Activated B cell treated with CpG ODN at 0.5 μM for 24 hours (primary cell): ENCODE measurements at regions not wholly inside any gene's neighbourhood (a gene's known extent, or its start where the extent isn't known, plus 50 kb on each side); places are given as distances from the start of the nearest gene placed in this dataset.
A peak's percentile ranks its signal among the peaks of the same experiment; 100 is the strongest.

Source experiments
- ATAC-seq: fragments of 200-7000 bp; cut with Tn5 transposase; one replicate; pipeline ENCODE4 v1.10.0; 2021; ENCODE audit warnings: low read depth, mild to moderate bottlenecking, moderate library complexity
- CTCF ChIA-PET: fragments of 350-600 bp; sonication (Branson Sonifier 250); formaldehyde crosslinking; loops from one replicate; lab custom pipeline; 2021; ENCODE audit warnings: antibody characterized with exemption; lab: Charles Lee
- POLR2A ChIA-PET: fragments of 350-600 bp; sonication (Branson Sonifier 250); formaldehyde crosslinking; loops from one replicate; lab custom pipeline; 2021; ENCODE audit warnings: antibody characterized with exemption; lab: Charles Lee
- DNase-seq: peaks from one replicate; pipeline ENCODE4 v3.0.0; 2022
- H3K27ac Mint-ChIP-seq: one replicate; pipeline ENCODE4 v1.8.0; 2020; ENCODE audit warnings: mixed read lengths
- H3K27me3 Mint-ChIP-seq: one replicate; pipeline ENCODE4 v1.8.0; 2021; ENCODE audit warnings: mixed read lengths
- H3K36me3 Mint-ChIP-seq: one replicate; pipeline ENCODE4 v1.8.0; 2021; ENCODE audit warnings: low read depth, mixed read lengths
- H3K4me1 Mint-ChIP-seq: one replicate; pipeline ENCODE4 v1.8.0; 2021; ENCODE audit warnings: mixed read lengths
- H3K4me3 Mint-ChIP-seq: one replicate; pipeline ENCODE4 v1.8.0; 2020; ENCODE audit warnings: mild to moderate bottlenecking, mixed read lengths
- H3K9me3 Mint-ChIP-seq: one replicate; pipeline ENCODE4 v1.8.0; 2020; ENCODE audit warnings: mixed read lengths
- CTCF ChIP-seq: fragments of 200-600 bp; IDR thresholded peaks from one replicate; pipeline ENCODE4 v1.8.0; 2022; ENCODE audit warnings: antibody characterized with exemption, mild to moderate bottlenecking
- intact Hi-C: fragments of 100-400 bp; cut with micrococcal nuclease; formaldehyde crosslinking; loops from one replicate; pipeline ENCODE4 v1.15.1; 2024

- TF ChIP-seq CTCF: no peak
- DNase-seq (no peak), ATAC-seq (no peak)
- H3K27me3 Mint-ChIP-seq: no peaks in the 10 kb centered on the region
- ChIA-PET POLR2A (no interaction called here), CTCF (no interaction called here)
- H3K4me3 Mint-ChIP-seq: no peak overlapping the region
- no peaks in the 10 kb centered on the region for H3K9me3 Mint-ChIP-seq
- no peaks in the 10 kb centered on the region for H3K4me1 Mint-ChIP-seq
- no peak overlapping the region for H3K27ac Mint-ChIP-seq
- intact Hi-C loops: no loop called here
- H3K36me3 Mint-ChIP-seq: no peaks in the 10 kb centered on the region
Measured at GRCh38 chr13:79237981-79238380, 168.1 kb downstream of the RBM26 start.

GRCh38 chr13:79231887-79232286, 174.2 kb downstream of the RBM26 start:
- POLR2A ChIA-PET: no interaction called here
- Mint-ChIP-seq H3K36me3 (no peaks in the 10 kb centered on the region), H3K4me1 (peaks cover 10% of the 10 kb centered on the region), H3K27ac (no peak overlapping the region), H3K9me3 (no peaks in the 10 kb centered on the region), H3K27me3 (no peaks in the 10 kb centered on the region), H3K4me3 (no peak overlapping the region)
- DNase-seq: no peak
- CTCF ChIA-PET: no interaction called here
- no peak for TF ChIP-seq CTCF
- no peak for ATAC-seq
- intact Hi-C loops: no loop called here

- ChIA-PET POLR2A (no interaction called here), CTCF (no interaction called here)
- intact Hi-C loops: no loop called here
- no peak overlapping the region for H3K27ac Mint-ChIP-seq
- H3K9me3 Mint-ChIP-seq: no peaks in the 10 kb centered on the region
- TF ChIP-seq CTCF: no peak
- no peaks in the 10 kb centered on the region for H3K36me3 Mint-ChIP-seq
- no peak for DNase-seq
- ATAC-seq: no peak
- H3K4me1 Mint-ChIP-seq: peaks cover 11% of the 10 kb centered on the region
- H3K27me3 Mint-ChIP-seq: no peaks in the 10 kb centered on the region
- no peak overlapping the region for H3K4me3 Mint-ChIP-seq
Measured at GRCh38 chr13:79229761-79230160, 176.3 kb downstream of the RBM26 start.

GRCh38 chr13:79228972-79229371, 177.1 kb downstream of the RBM26 start:
- CTCF ChIA-PET: interaction anchor here (1.1 kb wide), 1 partner anchor 18 kb away, joined by 3 read pairs; no protein-coding TSS in a partner anchor
- no peak overlapping the region for H3K4me3 Mint-ChIP-seq

GRCh38 chr13:79227418-79227817, 178.6 kb downstream of the RBM26 start:
- ChIA-PET CTCF (interaction anchor here (0.8 kb wide), 1 partner anchor 249 kb away, joined by 3 read pairs; no protein-coding TSS in a partner anchor), POLR2A (no interaction called here)
- H3K9me3 Mint-ChIP-seq: no peaks in the 10 kb centered on the region
- no peak for TF ChIP-seq CTCF
- no peaks in the 10 kb centered on the region for H3K36me3 Mint-ChIP-seq
- intact Hi-C loops: no loop called here
- H3K4me1 Mint-ChIP-seq: peaks cover 11% of the 10 kb centered on the region
- DNase-seq (no peak), ATAC-seq (peak; percentile 50)
- H3K4me3 Mint-ChIP-seq: no peak overlapping the region
- no peaks in the 10 kb centered on the region for H3K27me3 Mint-ChIP-seq
- H3K27ac Mint-ChIP-seq: no peak overlapping the region

More at GRCh38 chr13:79228972-79229371, 177.1 kb downstream of the RBM26 start:
- Mint-ChIP-seq H3K4me1 (peaks cover 11% of the 10 kb centered on the region), H3K27ac (no peak overlapping the region), H3K27me3 (no peaks in the 10 kb centered on the region), H3K36me3 (no peaks in the 10 kb centered on the region), H3K9me3 (no peaks in the 10 kb centered on the region)
- DNase-seq (no peak), ATAC-seq (no peak)
- intact Hi-C loops: no loop called here
- no peak for TF ChIP-seq CTCF
- POLR2A ChIA-PET: no interaction called here
